CD4-positive, alpha-beta T cell treated with Interleukin-15 for 4 hours (primary cell): ENCODE measurements at regions not wholly inside any gene's neighbourhood (a gene's known extent, or its start where the extent isn't known, plus 50 kb on each side); places are given as distances from the start of the nearest gene placed in this dataset.
"Not testable (repeated sequence)": the region's sequence is repeated elsewhere in the genome, so short reads cannot be mapped to it uniquely, and the experiment has no call there.

Experiments
- DNase-seq: peaks from one replicate; pipeline ENCODE4 v3.0.0-alpha.2; 2020; ENCODE audit warnings: low spot score

GRCh38 chr5:32842813-32843530, 131.9 kb downstream of the NPR3 start:
- no peak for DNase-seq

DNA sequence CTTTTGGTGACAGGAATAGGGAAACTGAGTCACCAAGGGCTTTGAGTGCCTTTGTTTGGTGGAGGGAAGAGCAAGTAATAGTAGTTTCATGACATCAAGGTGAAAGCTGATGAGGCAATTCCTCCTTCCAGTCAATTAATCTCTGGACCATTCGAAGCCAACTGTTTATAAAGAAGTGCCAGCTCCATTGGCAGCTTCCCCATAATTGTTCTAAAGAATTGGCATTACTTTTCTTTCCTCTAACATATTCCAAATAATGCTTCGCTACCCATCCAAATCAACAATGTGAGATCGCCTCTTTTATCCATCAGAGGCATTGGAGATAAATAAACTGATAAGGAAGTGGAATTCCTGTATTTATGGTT, 132.4 kb downstream of the NPR3 start:
- no peak for DNase-seq

GRCh38 chr5:32845171-32845570, 134.1 kb downstream of the NPR3 start:
- no peak for DNase-seq

DNA sequence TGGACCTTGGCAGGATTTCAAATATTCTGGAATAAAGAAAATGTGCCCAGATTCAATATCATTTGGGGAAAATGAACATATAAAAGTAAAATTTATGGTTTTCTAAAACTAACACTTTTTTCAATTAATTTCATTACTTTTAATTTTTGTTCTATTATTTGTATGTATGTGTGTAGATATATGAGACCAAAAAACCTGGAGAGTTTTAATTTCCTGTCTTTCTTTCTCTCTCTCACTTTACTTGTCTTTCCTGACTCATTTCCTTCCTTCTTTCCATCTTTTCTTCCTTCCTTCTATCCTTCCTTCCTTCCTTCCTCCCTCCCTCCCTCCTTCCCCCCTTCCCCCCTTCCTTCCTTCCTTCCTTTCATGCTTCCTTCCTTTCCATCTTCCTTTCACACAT, 137.0 kb downstream of the NPR3 start:
- no peak for DNase-seq

GRCh38 chr5:32848681-32849080, 137.6 kb downstream of the NPR3 start:
- DNase-seq = no peak

GRCh38 chr5:32850817-32851496, 139.8 kb downstream of the NPR3 start:
- no peak for DNase-seq

- DNase-seq = no peak
Observed at GRCh38 chr5:32851559-32852173, 140.5 kb downstream of the NPR3 start.

DNA sequence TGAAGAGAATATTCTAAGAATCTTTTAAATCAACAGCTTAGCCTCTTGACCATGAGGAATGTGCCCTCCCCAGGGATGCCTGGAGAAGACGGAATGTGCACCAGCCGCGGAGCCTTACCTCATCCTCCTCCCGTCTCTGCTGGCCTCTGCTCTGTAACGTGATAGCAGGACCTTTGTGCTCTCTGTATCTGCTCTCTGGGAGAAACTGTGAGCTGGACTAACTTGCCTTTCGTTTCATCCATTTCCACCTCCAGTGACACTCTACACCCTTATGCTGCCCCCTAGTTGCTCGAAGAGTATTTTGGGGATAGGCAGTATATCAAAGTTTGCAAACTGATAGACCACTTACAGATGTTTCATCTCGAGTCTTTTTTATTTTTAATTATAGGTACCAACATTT, 141.4 kb downstream of the NPR3 start:
- DNase-seq = no peak

- no peak for DNase-seq
Observed at GRCh38 chr5:32852976-32853375, 141.9 kb downstream of the NPR3 start.

DNA sequence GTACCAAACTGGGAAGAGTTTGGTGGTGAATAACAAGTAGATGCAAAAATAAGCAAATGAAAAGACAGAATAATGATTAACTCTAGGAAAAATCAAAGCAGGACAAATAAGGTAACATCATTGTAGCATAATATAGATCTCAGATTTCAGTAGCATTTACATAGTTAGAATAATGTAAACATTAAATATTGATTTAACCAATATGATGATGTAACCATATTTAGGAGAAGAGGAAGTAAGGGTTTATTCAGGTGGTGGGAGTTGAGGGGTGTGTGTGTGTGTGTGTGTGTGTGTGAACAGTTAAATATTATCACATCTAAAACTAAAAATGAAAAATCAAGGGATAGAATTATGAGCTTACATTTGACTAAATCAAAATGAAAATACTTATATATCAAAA, 143.4 kb downstream of the NPR3 start:
- no peak for DNase-seq

DNA sequence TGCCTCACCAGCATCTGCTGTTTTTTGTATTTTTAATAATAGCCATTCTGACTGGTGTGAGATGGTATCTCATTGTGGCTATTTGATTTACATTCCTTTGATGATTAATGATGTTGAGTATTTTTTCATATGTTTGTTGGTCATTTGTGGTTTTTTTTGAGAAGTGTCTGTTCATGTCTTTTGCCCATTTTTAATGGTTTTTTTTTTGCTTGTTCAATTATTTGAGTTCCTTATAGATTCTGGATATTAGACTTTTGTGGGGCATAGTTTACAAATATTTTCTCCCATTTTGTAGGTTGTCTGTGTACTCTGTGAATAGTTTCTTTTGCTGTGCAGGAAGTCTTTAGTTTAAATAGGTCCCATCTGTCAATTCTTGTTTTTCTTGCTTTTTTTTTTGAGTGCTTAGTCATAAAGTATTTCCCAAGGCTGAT, 148.1 kb downstream of the NPR3 start:
- DNase-seq = no peak

DNA sequence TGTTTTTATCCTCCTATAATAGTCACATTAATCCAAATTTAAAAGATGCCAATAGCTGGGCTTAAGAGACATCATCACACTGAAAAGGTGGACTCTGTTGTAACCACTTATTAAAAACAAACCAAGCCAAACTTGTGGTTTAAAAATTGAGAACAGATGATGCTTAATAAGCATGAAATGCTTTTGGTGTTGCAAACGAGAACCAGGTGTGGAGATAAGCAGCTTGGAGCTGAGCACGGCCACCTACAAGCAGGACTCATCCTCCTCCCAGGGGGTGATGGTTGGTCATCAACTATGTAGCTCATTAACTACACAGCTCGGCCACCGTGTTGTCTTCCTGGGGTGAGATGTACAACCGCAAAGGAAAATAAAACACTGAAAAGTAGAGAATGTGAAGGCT, 154.4 kb downstream of the NPR3 start:
- no peak for DNase-seq

- DNase-seq = no peak
Observed at GRCh38 chr5:32866138-32866537, 155.0 kb downstream of the NPR3 start.

GRCh38 chr5:32869216-32869615, 158.1 kb downstream of the NPR3 start:
- no peak for DNase-seq

DNA sequence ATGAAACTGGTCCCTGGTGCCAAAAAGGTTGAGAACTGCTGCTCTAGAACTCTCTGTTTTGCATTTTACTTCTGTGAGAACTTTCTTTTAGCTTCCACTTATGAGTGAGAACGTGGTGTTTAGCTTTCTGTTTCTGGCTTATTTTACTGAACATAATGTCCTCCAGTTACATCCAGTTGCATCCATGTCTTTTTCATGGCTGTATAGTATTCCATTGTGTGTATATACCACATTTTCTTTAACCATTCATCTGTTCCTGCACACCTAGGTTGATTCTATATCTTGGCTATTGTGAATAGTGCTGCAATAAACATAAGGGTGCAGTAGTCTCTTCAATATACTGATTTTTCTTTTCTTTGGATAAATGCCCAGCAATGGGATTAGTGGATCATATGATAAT, 165.7 kb downstream of the NPR3 start:
- no peak for DNase-seq

DNA sequence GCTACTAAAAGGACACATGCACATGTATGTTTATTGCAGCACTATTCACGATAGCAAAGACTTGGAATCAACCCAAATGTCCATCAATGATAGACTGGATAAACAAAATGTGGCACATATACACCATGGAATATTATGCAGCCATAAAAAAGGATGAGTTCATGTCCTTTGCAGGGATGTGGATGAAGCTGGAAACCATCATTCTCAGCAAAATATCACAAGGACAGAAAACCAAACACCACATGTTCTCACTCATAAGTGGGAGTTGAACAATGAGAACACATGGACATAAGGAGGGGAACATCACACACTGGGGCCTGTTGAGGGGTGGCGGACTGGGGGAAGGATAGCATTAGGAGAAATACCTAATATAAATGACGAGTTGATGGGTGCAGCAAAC, 168.2 kb downstream of the NPR3 start:
- DNase-seq = not testable (repeated sequence)

GRCh38 chr5:32880796-32881195, 169.7 kb downstream of the NPR3 start:
- no peak for DNase-seq

- no peak for DNase-seq
Observed at GRCh38 chr5:32887390-32887789, 176.3 kb downstream of the NPR3 start.

- DNase-seq = no peak
Observed at GRCh38 chr5:32889078-32889477, 178.0 kb downstream of the NPR3 start.

GRCh38 chr5:32903613-32904012, 192.5 kb downstream of the NPR3 start:
- DNase-seq = no peak

DNA sequence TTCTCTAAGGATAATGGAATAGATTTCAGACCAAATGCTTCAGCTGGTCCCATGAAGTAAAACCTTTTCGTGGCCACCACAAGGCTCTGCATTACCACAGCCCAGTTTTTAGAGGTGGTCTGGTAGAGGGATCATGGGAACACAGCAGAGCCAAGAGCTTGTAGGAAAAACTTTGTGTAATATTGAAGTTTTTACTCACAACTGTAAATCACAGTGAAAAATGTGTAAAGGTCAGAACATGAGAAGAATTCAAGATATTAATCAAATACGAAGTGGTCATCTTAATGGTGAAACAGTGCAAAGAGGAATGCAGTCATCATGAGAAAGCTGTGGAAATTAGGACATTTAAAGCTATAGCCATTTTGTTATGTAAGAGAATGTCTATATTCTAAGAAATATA, 197.5 kb downstream of the NPR3 start:
- DNase-seq = no peak

GRCh38 chr5:32909207-32909606, 198.1 kb downstream of the NPR3 start:
- no peak for DNase-seq

DNA sequence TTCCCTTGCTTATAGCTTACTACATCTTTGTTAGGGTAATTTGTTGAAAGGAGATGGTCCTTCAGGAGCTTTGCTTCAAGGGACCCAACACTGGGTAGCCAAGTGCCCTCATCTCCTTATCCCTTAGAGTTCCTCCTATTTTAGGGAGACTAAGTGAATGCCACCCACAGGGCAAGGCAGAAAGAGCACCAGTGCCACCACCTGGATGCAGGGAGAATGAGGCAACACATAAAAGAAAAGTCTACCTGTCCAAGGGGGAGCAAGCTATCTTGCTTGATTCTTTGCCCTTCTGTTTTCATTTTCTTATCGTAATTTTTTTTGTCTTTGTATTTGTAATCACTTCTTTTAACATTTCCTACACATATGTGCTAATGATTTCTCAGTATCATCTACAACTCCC, 205.5 kb downstream of the NPR3 start:
- DNase-seq = no peak

- DNase-seq = no peak
Observed at GRCh38 chr5:32928761-32929160, 217.6 kb downstream of the NPR3 start.
